Stomach (tissue), 4 donors: ENCODE measurements at regions not wholly inside any gene's neighbourhood (a gene's known extent, or its start where the extent isn't known, plus 50 kb on each side); places are given as distances from the start of the nearest gene placed in this dataset.

Source experiments
- POLR2A ChIP-seq, 4 donors: fragments of 450-650 bp; IDR thresholded peaks; one replicate each; pipeline ENCODE4 v1.6.1; 2016; ENCODE audit warnings: antibody characterized with exemption in 4 of 4, control low read depth in 2 of 4, mild to moderate bottlenecking in 1 of 4, moderate library complexity in 1 of 4
- POLR2AphosphoS5 ChIP-seq, 3 donors: sonication (generic); formaldehyde crosslinking; IDR thresholded peaks; one replicate each; pipeline ENCODE4 v1.6.1; 2016; ENCODE audit warnings: antibody characterized with exemption in 3 of 3
- TF ChIP-seq, protein P1 (sequence below), 7 experiments: fragments of 450-650 bp in 4 of 7; fragments of 200-600 bp in 3 of 7; sonication (generic) in 3 of 7; IDR thresholded peaks; one replicate each; pipeline ENCODE4 v1.5.1; 2016 to 2019; ENCODE audit warnings: antibody characterized with exemption in 7 of 7, control low read depth in 2 of 7, mild to moderate bottlenecking in 1 of 7

DNA sequence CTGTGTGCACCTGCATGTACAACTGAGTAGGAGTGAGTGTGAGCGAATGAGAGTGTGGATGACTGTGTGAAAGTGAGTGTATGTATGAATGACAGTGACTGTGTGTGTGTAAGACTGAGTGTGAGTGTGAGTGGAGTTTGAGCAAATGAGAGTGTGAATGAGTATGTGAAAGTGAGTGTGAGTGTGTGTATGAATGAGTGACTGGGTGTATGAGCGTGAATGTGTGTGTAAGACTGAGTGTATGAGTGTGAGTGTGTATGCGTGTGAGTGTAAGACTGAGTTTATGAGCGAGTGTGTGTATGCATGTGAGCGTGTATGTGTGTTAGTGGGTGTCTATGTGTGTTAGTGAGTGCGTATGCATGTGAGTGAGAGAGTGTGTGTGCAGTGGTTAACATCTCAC, 220.8 kb downstream of the QKI start:
- TF ChIP-seq, protein P1, sequence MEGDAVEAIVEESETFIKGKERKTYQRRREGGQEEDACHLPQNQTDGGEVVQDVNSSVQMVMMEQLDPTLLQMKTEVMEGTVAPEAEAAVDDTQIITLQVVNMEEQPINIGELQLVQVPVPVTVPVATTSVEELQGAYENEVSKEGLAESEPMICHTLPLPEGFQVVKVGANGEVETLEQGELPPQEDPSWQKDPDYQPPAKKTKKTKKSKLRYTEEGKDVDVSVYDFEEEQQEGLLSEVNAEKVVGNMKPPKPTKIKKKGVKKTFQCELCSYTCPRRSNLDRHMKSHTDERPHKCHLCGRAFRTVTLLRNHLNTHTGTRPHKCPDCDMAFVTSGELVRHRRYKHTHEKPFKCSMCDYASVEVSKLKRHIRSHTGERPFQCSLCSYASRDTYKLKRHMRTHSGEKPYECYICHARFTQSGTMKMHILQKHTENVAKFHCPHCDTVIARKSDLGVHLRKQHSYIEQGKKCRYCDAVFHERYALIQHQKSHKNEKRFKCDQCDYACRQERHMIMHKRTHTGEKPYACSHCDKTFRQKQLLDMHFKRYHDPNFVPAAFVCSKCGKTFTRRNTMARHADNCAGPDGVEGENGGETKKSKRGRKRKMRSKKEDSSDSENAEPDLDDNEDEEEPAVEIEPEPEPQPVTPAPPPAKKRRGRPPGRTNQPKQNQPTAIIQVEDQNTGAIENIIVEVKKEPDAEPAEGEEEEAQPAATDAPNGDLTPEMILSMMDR (IDR thresholded peaks at IDR 0.05) = no peak
- TF ChIP-seq POLR2A (IDR thresholded peaks at IDR 0.05) (no peak), POLR2AphosphoS5 (IDR thresholded peaks at IDR 0.05) (no peak)
